IMR-90 (cell line): ENCODE measurements at regions not wholly inside any gene's neighbourhood (a gene's known extent, or its start where the extent isn't known, plus 50 kb on each side); places are given as distances from the start of the nearest gene placed in this dataset.

ENCODE experiments used
- ATAC-seq: fragments of 200-7000 bp; cut with Tn5 transposase; 2 replicates; pipeline ENCODE4 v1.9.1; 2020; ENCODE audit warnings: low read depth, mild to moderate bottlenecking, moderate library complexity
- BruUV-seq: library from RNA; stranded (reverse); fragments of 400-500 nt; replicated peaks from 2 replicates; lab custom pipeline; 2021; lab: Mats Ljungman, UMichigan
- CTCF ChIA-PET: fragments of 300-600 bp; formaldehyde crosslinking; extraction: SDS; loops from one replicate; lab custom pipeline; 2021; ENCODE audit warnings: antibody characterized with exemption; lab: Yijun Ruan, JAX
- POLR2A ChIA-PET: fragments of 300-600 bp; sonication (Branson Sonifier 250); formaldehyde crosslinking; loops from one replicate; lab custom pipeline; 2022; ENCODE audit warnings: antibody characterized with exemption; ENCODE audit not compliant: unreplicated experiment; lab: Charles Lee
- DNase-seq: peaks from one replicate; pipeline ENCODE4 v3.0.0; 2013
- H2AFZ ChIP-seq: replicated peaks from 2 replicates; pipeline ENCODE3; 2013; ENCODE audit warnings: low read length, mild to moderate bottlenecking; ENCODE audit not compliant: poor library complexity
- H2AK5ac ChIP-seq: 2 replicates; pipeline ENCODE4 v1.6.1; 2013; ENCODE audit warnings: low read depth, low read length, inconsistent platforms
- H2AK9ac ChIP-seq: replicated peaks from 2 replicates; pipeline ENCODE3; 2013; ENCODE audit warnings: mild to moderate bottlenecking, low read depth, low read length, moderate library complexity; ENCODE audit not compliant: poor library complexity
- H2BK120ac ChIP-seq: 2 replicates; pipeline ENCODE4 v1.6.1; 2013; ENCODE audit warnings: low read depth, low read length, inconsistent platforms
- H2BK15ac ChIP-seq: 3 replicates; pipeline ENCODE4 v1.6.1; 2013; ENCODE audit warnings: low read depth, low read length, inconsistent platforms
- H2BK20ac ChIP-seq: 2 replicates; pipeline ENCODE4 v1.6.1; 2013; ENCODE audit warnings: low read depth, mild to moderate bottlenecking, inconsistent platforms, low read length, moderate library complexity
- H2BK5ac ChIP-seq: 2 replicates; pipeline ENCODE4 v1.6.1; 2013; ENCODE audit warnings: mild to moderate bottlenecking, low read depth, low read length, inconsistent platforms; ENCODE audit not compliant: poor library complexity, severe bottlenecking
- H3K14ac ChIP-seq: replicated peaks from 2 replicates; pipeline ENCODE4 v1.6.1; 2013; ENCODE audit warnings: low read depth, low read length, inconsistent platforms
- H3K18ac ChIP-seq: 2 replicates; pipeline ENCODE4 v1.6.1; 2013; ENCODE audit warnings: low read depth, low read length, control low read depth
- H3K23ac ChIP-seq: 2 replicates; pipeline ENCODE4 v1.6.1; 2013; ENCODE audit warnings: low read depth, low read length, inconsistent platforms
- H3K27ac ChIP-seq: 2 replicates; pipeline ENCODE4 v1.5.1; 2013; ENCODE audit warnings: mild to moderate bottlenecking, control low read depth, low read length; ENCODE audit not compliant: insufficient read depth
- H3K27me3 ChIP-seq: 2 replicates; pipeline ENCODE4 v1.6.1; 2013; ENCODE audit warnings: low read length; ENCODE audit not compliant: control insufficient read depth, insufficient read depth
- H3K36me3 ChIP-seq: 2 replicates; pipeline ENCODE4 v1.6.1; 2013; ENCODE audit warnings: low read length, mixed read lengths; ENCODE audit not compliant: control insufficient read depth, insufficient read depth
- H3K4ac ChIP-seq: 2 replicates; pipeline ENCODE4 v1.6.1; 2013; ENCODE audit warnings: low read depth, low read length, inconsistent platforms
- H3K4me1 ChIP-seq: 2 replicates; pipeline ENCODE4 v1.6.1; 2013; ENCODE audit warnings: low read length, mixed read lengths; ENCODE audit not compliant: control insufficient read depth, insufficient read depth
- H3K4me2 ChIP-seq: 2 replicates; pipeline ENCODE4 v1.6.1; 2013; ENCODE audit warnings: low read depth, mild to moderate bottlenecking, control low read depth, low read length, moderate library complexity
- H3K4me3 ChIP-seq: 2 replicates; pipeline ENCODE4 v1.5.1; 2013; ENCODE audit warnings: low read depth, mild to moderate bottlenecking, control low read depth, low read length, moderate library complexity; ENCODE audit not compliant: insufficient read depth
- H3K56ac ChIP-seq: 2 replicates; pipeline ENCODE4 v1.6.1; 2013; ENCODE audit warnings: low read length, inconsistent platforms; ENCODE audit not compliant: insufficient read depth; ENCODE audit errors: extremely low read depth
- H3K79me1 ChIP-seq, 2 experiments: 2 replicates each; pipeline ENCODE4 v1.6.1; 2013; ENCODE audit warnings: low read length in 2 of 2, inconsistent platforms in 1 of 2, low read depth in 1 of 2
- H3K9ac ChIP-seq: 2 replicates; pipeline ENCODE4 v1.6.1; 2013; ENCODE audit warnings: low read depth, low read length, control low read depth
- H3K9me1 ChIP-seq: 2 replicates; pipeline ENCODE4 v1.6.1; 2013; ENCODE audit warnings: low read length, inconsistent platforms; ENCODE audit not compliant: insufficient read depth
- H3K9me3 ChIP-seq: 2 replicates; pipeline ENCODE4 v1.6.1; 2013; ENCODE audit warnings: low read length; ENCODE audit not compliant: control insufficient read depth, insufficient read depth
- H4K20me1 ChIP-seq: 2 replicates; pipeline ENCODE4 v1.6.1; 2013; ENCODE audit warnings: low read length, inconsistent platforms; ENCODE audit not compliant: insufficient read depth
- H4K5ac ChIP-seq: 2 replicates; pipeline ENCODE4 v1.6.1; 2013; ENCODE audit warnings: mild to moderate bottlenecking, low read depth, low read length, control low read depth
- H4K8ac ChIP-seq, 2 experiments: 2 replicates each; pipeline ENCODE4 v1.6.1; 2013; ENCODE audit warnings: low read depth in 2 of 2, low read length in 2 of 2, control low read depth in 1 of 2, inconsistent platforms in 1 of 2
- H4K91ac ChIP-seq: 2 replicates; pipeline ENCODE4 v1.6.1; 2013; ENCODE audit warnings: low read depth, low read length, inconsistent platforms; ENCODE audit not compliant: insufficient read depth
- MAFK ChIP-seq: IDR thresholded peaks from 2 replicates; pipeline ENCODE4 v1.6.1; 2012; ENCODE audit warnings: low read depth, low read length, improper control_type of control experiment
- NFE2L2 ChIP-seq: fragments of 150-350 bp; IDR thresholded peaks from 2 replicates; pipeline ENCODE4 v1.6.1; 2016; ENCODE audit warnings: low read depth, mild to moderate bottlenecking, low read length
- RAD21 ChIP-seq: IDR thresholded peaks from 2 replicates; pipeline ENCODE4 v1.6.1; 2012; ENCODE audit warnings: low read length, improper control_type of control experiment
- RCOR1 ChIP-seq: IDR thresholded peaks from 2 replicates; pipeline ENCODE4 v1.6.1; 2012; ENCODE audit warnings: mild to moderate bottlenecking, low read length, improper control_type of control experiment; ENCODE audit not compliant: insufficient replicate concordance
- RFX5 ChIP-seq: IDR thresholded peaks from 2 replicates; pipeline ENCODE4 v1.8.0; 2012; ENCODE audit warnings: low read depth, mild to moderate bottlenecking, low read length, moderate library complexity
- SMC3 ChIP-seq: fragments of 150-350 bp; IDR thresholded peaks from 2 replicates; pipeline ENCODE4 v1.6.1; 2016; ENCODE audit warnings: low read depth, mild to moderate bottlenecking, antibody characterized with exemption, low read length, moderate library complexity
- WGBS, 2 experiments: methylation state at CpG; one replicate each; pipeline versions ENCODE4 v1.1.5 to v1.1.7; 2013; ENCODE audit warnings: missing lambda C conversion rate in 2 of 2; ENCODE audit not compliant: insufficient read length in 1 of 2; ENCODE audit errors: extremely low coverage in 2 of 2; 5-methylcytosine and 5-hydroxymethylcytosine counted together
- dilution Hi-C: fragments of 300-500 bp; cut with HindIII; formaldehyde crosslinking; loops from one replicate; pipeline ENCODE4 v1.14.3; 2018; ENCODE audit warnings: low sequenced_read_pairs; ENCODE audit not compliant: unreplicated experiment
- in situ Hi-C: fragments of 300-500 bp; cut with MboI; formaldehyde crosslinking; loops from 3 replicates; pipeline ENCODE4 v1.14.3; 2019; ENCODE audit warnings: low sequenced_read_pairs, inconsistent platforms, mixed read lengths
- intact Hi-C: fragments of 100-400 bp; cut with micrococcal nuclease; formaldehyde crosslinking; loops from 2 replicates; pipeline ENCODE4 v1.10.0; 2022
- TF ChIP-seq, protein P1 (sequence below): conservative IDR thresholded peaks from 2 replicates; pipeline ENCODE4 v1.5.1; 2012; ENCODE audit warnings: mild to moderate bottlenecking, low read depth, low read length, improper control_type of control experiment

DNA sequence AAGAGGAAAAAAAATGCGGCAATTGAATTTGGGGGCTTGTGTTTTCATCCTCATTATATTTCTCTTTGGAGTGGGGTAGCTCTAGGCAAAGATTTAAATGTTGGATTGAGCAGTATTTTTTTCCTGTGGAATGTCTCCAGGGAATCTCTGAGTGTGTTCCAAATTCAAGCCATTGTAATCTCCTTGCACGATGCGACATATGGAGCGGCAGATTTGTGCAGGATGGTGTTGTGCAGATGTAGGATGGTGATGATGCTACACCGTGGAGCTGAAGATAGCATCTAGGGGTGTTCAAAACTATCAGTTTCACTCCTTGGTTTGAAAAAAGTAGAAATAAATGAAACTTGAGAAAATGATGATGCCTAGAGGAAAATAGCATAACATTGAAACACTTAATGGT lies 777.5 kb upstream of the EPHA7 start:
- TF ChIP-seq, protein P1, sequence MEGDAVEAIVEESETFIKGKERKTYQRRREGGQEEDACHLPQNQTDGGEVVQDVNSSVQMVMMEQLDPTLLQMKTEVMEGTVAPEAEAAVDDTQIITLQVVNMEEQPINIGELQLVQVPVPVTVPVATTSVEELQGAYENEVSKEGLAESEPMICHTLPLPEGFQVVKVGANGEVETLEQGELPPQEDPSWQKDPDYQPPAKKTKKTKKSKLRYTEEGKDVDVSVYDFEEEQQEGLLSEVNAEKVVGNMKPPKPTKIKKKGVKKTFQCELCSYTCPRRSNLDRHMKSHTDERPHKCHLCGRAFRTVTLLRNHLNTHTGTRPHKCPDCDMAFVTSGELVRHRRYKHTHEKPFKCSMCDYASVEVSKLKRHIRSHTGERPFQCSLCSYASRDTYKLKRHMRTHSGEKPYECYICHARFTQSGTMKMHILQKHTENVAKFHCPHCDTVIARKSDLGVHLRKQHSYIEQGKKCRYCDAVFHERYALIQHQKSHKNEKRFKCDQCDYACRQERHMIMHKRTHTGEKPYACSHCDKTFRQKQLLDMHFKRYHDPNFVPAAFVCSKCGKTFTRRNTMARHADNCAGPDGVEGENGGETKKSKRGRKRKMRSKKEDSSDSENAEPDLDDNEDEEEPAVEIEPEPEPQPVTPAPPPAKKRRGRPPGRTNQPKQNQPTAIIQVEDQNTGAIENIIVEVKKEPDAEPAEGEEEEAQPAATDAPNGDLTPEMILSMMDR: no peak
- TF ChIP-seq RFX5 (no peak), MAFK (no peak), RAD21 (no peak), RCOR1 (no peak), NFE2L2 (no peak), SMC3 (no peak)
- no peak overlapping the region for H2BK5ac ChIP-seq
- no peak overlapping the region for H3K56ac ChIP-seq
- no peak overlapping the region for H4K8ac ChIP-seq
- H3K23ac ChIP-seq: no peak overlapping the region
- H3K79me1 ChIP-seq: no peaks in the 10 kb centered on the region
- no TSS peak for BruUV-seq
- H3K9ac ChIP-seq: no peak overlapping the region
- no peaks in the 10 kb centered on the region for H3K36me3 ChIP-seq
- H2BK15ac ChIP-seq: no peak overlapping the region
- ATAC-seq (no peak), DNase-seq (no peak)
- ChIA-PET CTCF (no interaction called here), POLR2A (no interaction called here)
- H3K9me3 ChIP-seq: 0 out of 2 replicates have a peak, but pooled peaks cover 2% of the 10 kb centered on the region
- no peak overlapping the region for H3K4ac ChIP-seq
- no peak overlapping the region for H2AFZ ChIP-seq
- H3K4me2 ChIP-seq: no peak overlapping the region
- no peaks in the 10 kb centered on the region for H3K9me1 ChIP-seq
- H4K20me1 ChIP-seq: no peaks in the 10 kb centered on the region
- in situ Hi-C loops: no loop called here
- H2AK9ac ChIP-seq: no peak overlapping the region
- H4K5ac ChIP-seq: no peak overlapping the region
- no peak overlapping the region for H3K14ac ChIP-seq
- H3K18ac ChIP-seq: no peak overlapping the region
- no peak overlapping the region for H3K4me3 ChIP-seq
- H3K27me3 ChIP-seq: no peaks in the 10 kb centered on the region
- intact Hi-C loops: no loop called here
- no peak overlapping the region for H3K27ac ChIP-seq
- no peak overlapping the region for H2AK5ac ChIP-seq
- H2BK20ac ChIP-seq: no peak overlapping the region
- dilution Hi-C loops: no loop called here
- WGBS, 2 experiments: no CpG with 5 or more reads among the region's 5 CpGs
- H3K4me1 ChIP-seq: no peaks in the 10 kb centered on the region
- H4K91ac ChIP-seq: no peak overlapping the region
- H2BK120ac ChIP-seq: no peak overlapping the region
